ELR (cell line): ENCODE measurements at regions not wholly inside any gene's neighbourhood (a gene's known extent, or its start where the extent isn't known, plus 50 kb on each side); places are given as distances from the start of the nearest gene placed in this dataset.
A peak's percentile ranks its signal among the peaks of the same experiment; 100 is the strongest.
"Not testable (repeated sequence)": the region's sequence is repeated elsewhere in the genome, so short reads cannot be mapped to it uniquely, and the experiment has no call there.

Experiments used
- DNase-seq: peaks from one replicate; pipeline ENCODE4 v3.0.0-alpha.2; 2015; ENCODE audit warnings: low read depth

- no peak for DNase-seq
Observed at GRCh38 chr6:50899306-50899870, 80.7 kb downstream of the TFAP2B start.

GRCh38 chr6:50902260-50902659 lies 83.6 kb downstream of the TFAP2B start:
- DNase-seq = no peak

- DNase-seq = no peak
Observed at GRCh38 chr6:50905297-50905696, 86.6 kb downstream of the TFAP2B start.

GRCh38 chr6:50907565-50907964 lies 88.9 kb downstream of the TFAP2B start:
- DNase-seq = no peak

- no peak for DNase-seq
Observed at GRCh38 chr6:50913105-50913770, 94.6 kb downstream of the TFAP2B start.

- DNase-seq = not testable (repeated sequence)
Observed at GRCh38 chr6:50921378-50921777, 102.7 kb downstream of the TFAP2B start.

- DNase-seq = no peak
Observed at GRCh38 chr6:50921968-50922367, 103.3 kb downstream of the TFAP2B start.

- DNase-seq = no peak
Observed at GRCh38 chr6:50922579-50923525, 104.2 kb downstream of the TFAP2B start.

GRCh38 chr6:50924758-50925157 lies 106.1 kb downstream of the TFAP2B start:
- DNase-seq = no peak

GRCh38 chr6:50925548-50925947 lies 106.9 kb downstream of the TFAP2B start:
- no peak for DNase-seq

- DNase-seq = no peak
Observed at GRCh38 chr6:50925981-50926380, 107.3 kb downstream of the TFAP2B start.

- no peak for DNase-seq
Observed at GRCh38 chr6:50927800-50928199, 109.1 kb downstream of the TFAP2B start.

- DNase-seq = no peak
Observed at GRCh38 chr6:50929323-50929722, 110.7 kb downstream of the TFAP2B start.

GRCh38 chr6:50935442-50935841 lies 116.8 kb downstream of the TFAP2B start:
- DNase-seq = no peak

- DNase-seq = no peak
Observed at GRCh38 chr6:50936277-50936681, 117.6 kb downstream of the TFAP2B start.

- DNase-seq = no peak
Observed at GRCh38 chr6:50939931-50940330, 121.3 kb downstream of the TFAP2B start.

GRCh38 chr6:50945789-50946188 lies 127.1 kb downstream of the TFAP2B start:
- DNase-seq = no peak

- peak; percentile 2 for DNase-seq
Observed at GRCh38 chr6:50952092-50952907, 133.6 kb downstream of the TFAP2B start.

GRCh38 chr6:50956014-50956413 lies 137.3 kb downstream of the TFAP2B start:
- no peak for DNase-seq

GRCh38 chr6:50958148-50958697 lies 139.6 kb downstream of the TFAP2B start:
- no peak for DNase-seq

GRCh38 chr6:50959081-50959641 lies 140.5 kb downstream of the TFAP2B start:
- DNase-seq = no peak
